BE2C (cell line): ENCODE measurements at regions not wholly inside any gene's neighbourhood (a gene's known extent, or its start where the extent isn't known, plus 50 kb on each side); places are given as distances from the start of the nearest gene placed in this dataset.

Experiments used
- DNase-seq: peaks from one replicate; pipeline ENCODE4 v3.0.0-alpha.2; 2020
- H3K27me3 ChIP-seq: fragments of 250-450 bp; sonication (Bioruptor Pico); 2 replicates; pipeline ENCODE4 v1.5.1; 2020; ENCODE audit warnings: mild to moderate bottlenecking
- H3K36me3 ChIP-seq: fragments of 250-450 bp; sonication (Bioruptor Pico); 2 replicates; pipeline ENCODE4 v1.5.1; 2020; ENCODE audit warnings: mild to moderate bottlenecking
- H3K4me1 ChIP-seq: fragments of 250-450 bp; sonication (Bioruptor Pico); 2 replicates; pipeline ENCODE4 v1.5.1; 2020
- H3K4me3 ChIP-seq: 2 replicates; pipeline ENCODE4 v1.5.1; 2011; ENCODE audit warnings: low read depth, low read length
- H3K9me3 ChIP-seq: fragments of 250-450 bp; sonication (Bioruptor Pico); 2 replicates; pipeline ENCODE4 v1.5.1; 2020
- CTCF ChIP-seq: IDR thresholded peaks from 2 replicates; pipeline ENCODE4 v1.5.1; 2012; ENCODE audit warnings: mild to moderate bottlenecking, low read depth, low read length

DNA sequence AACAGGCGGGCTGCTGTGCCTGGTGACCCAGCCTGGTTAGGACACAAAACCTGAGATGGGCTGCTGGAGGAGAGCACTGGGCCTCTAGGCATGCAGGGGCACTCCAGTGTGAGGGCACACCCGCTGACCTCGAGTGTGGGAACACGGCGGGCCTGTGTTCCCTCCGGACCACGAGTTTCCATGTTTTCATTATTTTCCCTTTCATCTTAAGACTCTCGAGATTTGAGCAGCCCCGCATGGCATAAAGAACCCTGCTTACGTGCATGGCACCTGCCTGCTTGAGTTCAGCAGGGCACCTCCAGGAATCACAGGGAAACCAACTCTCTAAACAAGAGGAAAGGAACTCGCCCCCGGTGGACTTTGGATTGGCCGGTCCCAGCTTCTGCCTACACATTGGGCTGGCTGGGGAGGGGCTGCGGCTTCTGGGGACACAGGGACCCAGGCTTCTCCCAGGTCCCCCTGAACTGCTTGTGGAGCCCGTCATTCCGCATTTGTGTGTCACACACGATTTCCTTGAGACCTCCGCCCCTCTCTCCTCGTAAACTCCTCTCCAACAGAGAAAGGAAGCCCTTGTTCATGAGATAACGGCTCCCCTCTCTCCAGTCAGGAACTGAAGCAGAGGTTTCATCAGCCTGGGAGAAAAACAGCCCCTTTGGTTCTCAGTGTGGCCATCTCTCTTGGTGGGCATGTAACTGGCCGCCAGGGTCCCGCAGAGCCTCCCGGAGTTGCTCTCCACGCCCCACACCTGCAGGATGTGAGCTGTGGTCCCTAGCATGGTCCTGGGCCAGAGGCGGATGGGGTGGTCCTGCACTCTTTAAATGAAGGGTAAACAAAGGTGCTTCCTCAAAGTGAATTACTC, 181.8 kb downstream of the TTLL2 start:
- no peak for TF ChIP-seq CTCF
- Histone ChIP-seq H3K27me3 (no peaks in the 10 kb centered on the region), H3K4me1 (no peaks in the 10 kb centered on the region), H3K4me3 (no peak overlapping the region), H3K36me3 (no peaks in the 10 kb centered on the region), H3K9me3 (no peaks in the 10 kb centered on the region)
- DNase-seq: no peak

- Histone ChIP-seq H3K4me1 (no peaks in the 10 kb centered on the region), H3K27me3 (no peaks in the 10 kb centered on the region), H3K9me3 (no peaks in the 10 kb centered on the region), H3K4me3 (no peak overlapping the region), H3K36me3 (no peaks in the 10 kb centered on the region)
- no peak for TF ChIP-seq CTCF
- no peak for DNase-seq
These were observed 182.6 kb downstream of the TTLL2 start for GRCh38 chr6:167507376-167507945.

DNA sequence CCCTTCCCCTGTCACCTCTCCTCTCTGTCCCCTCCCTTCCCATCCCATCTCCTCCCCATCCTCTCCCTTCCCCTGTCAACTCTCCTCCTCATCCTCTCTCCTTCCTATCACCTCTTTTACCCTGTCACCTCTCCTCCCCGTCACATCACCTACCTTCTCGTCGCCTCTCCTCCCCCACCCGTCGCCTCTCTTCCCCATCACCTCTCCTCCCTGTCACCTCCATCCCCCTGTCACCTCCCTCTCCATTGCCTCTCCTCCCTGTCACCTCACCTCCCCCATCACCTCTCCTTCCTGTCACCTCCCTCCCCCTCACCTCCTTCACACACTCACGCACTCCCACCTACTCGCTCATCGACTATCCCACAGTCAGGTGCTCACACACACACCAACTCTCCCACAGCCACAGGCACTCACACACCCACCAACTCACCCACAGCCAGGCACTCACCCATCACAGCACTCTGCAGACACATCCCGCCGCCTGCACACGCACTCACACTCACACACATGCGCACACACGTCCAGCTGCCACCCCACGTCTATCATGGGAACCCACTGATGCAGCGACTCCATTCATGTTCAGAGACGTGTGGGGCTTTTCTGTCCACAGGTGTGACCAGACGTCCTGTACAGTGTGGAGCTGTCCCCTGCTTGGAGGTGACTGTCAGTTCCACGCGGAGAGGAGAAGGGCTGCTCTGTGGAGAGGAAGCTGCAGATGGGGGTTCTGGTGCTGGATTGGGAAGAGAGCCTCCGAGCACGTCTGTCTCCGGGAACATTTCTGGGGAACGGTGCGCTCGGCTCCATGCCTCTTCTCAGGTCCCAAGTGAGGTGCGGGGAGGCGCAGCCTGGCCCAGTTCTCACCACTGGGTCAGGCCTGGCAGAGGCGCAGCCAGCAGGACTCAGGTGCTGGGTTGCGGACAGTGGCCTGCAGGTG, 184.3 kb downstream of the TTLL2 start:
- H3K4me1 ChIP-seq: no peaks in the 10 kb centered on the region
- H3K9me3 ChIP-seq: no peaks in the 10 kb centered on the region
- no peak for TF ChIP-seq CTCF
- no peaks in the 10 kb centered on the region for H3K27me3 ChIP-seq
- DNase-seq: no peak
- H3K36me3 ChIP-seq: no peaks in the 10 kb centered on the region
- H3K4me3 ChIP-seq: no peak overlapping the region

- Histone ChIP-seq H3K9me3 (no peaks in the 10 kb centered on the region), H3K27me3 (no peaks in the 10 kb centered on the region), H3K4me1 (no peaks in the 10 kb centered on the region), H3K36me3 (no peaks in the 10 kb centered on the region), H3K4me3 (no peak overlapping the region)
- no peak for TF ChIP-seq CTCF
- no peak for DNase-seq
These were observed 185.0 kb downstream of the TTLL2 start for GRCh38 chr6:167509853-167510220.

DNA sequence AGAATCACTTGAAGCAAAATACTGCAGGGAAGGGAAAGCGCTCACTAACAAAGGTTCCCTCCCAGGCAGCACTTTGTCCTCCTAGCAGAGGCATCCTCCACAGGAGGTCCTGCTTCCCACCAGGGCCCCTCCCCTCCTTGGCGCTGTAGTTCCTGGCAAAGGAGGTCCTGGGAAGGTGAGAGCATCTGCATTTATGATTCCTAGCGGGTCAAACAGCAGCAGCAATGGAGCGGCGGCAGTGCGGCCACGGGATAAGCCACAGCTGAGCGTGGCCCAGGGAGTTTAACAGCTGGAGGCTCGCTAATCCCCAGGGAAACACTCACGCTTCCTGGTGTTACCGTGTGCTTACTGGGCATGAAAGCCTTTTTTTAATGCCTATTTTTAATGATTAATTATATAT, 185.8 kb downstream of the TTLL2 start:
- H3K36me3 ChIP-seq: no peaks in the 10 kb centered on the region
- no peak for TF ChIP-seq CTCF
- no peak for DNase-seq
- H3K4me1 ChIP-seq: no peaks in the 10 kb centered on the region
- no peaks in the 10 kb centered on the region for H3K27me3 ChIP-seq
- H3K4me3 ChIP-seq: no peak overlapping the region
- H3K9me3 ChIP-seq: no peaks in the 10 kb centered on the region
